Kidney (tissue), 13 donors: ENCODE measurements at regions not wholly inside any gene's neighbourhood (a gene's known extent, or its start where the extent isn't known, plus 50 kb on each side); places are given as distances from the start of the nearest gene placed in this dataset.

Experiments used
- DNase-seq, 5 donors: peaks; one replicate each; pipeline ENCODE4 v3.0.0-alpha.2; 2013 to 2020
- FAIRE-seq: peaks from 2 replicates; lab custom pipeline; 2012; peaks lifted over from hg19 to GRCh38; lab: Jason Lieb, UNC
- H3K27ac ChIP-seq, 2 donors: one replicate each; pipeline ENCODE4 v1.7.0; 2013; ENCODE audit warnings: low read depth in 2 of 2, low read length in 2 of 2, inconsistent platforms in 1 of 2
- H3K27me3 ChIP-seq: one replicate; pipeline ENCODE4 v1.7.1; 2013; ENCODE audit warnings: low read length, inconsistent platforms; ENCODE audit not compliant: control insufficient read depth, insufficient read depth
- H3K36me3 ChIP-seq, 3 donors: one replicate each; pipeline versions ENCODE4 v1.7.0 to v1.7.1; 2013; ENCODE audit warnings: low read length in 3 of 3, control low read depth in 1 of 3, inconsistent platforms in 1 of 3; ENCODE audit not compliant: insufficient read depth in 3 of 3, control insufficient read depth in 2 of 3
- H3K4me1 ChIP-seq, 3 donors: one replicate each; pipeline versions ENCODE4 v1.7.0 to v1.7.1; 2013; ENCODE audit warnings: low read length in 3 of 3, inconsistent platforms in 1 of 3, low read depth in 1 of 3; ENCODE audit not compliant: control insufficient read depth in 2 of 3, insufficient read depth in 2 of 3
- H3K4me3 ChIP-seq, 3 donors: one replicate each; pipeline versions ENCODE4 v1.7.0 to v1.8.1; 2013; ENCODE audit warnings: low read length in 3 of 3, control low read depth in 1 of 3, inconsistent platforms in 1 of 3
- H3K9ac ChIP-seq, 3 donors: one replicate each; pipeline versions ENCODE4 v1.7.0 to v1.7.1; 2013; ENCODE audit warnings: low read length in 3 of 3, control low read depth in 1 of 3, inconsistent platforms in 1 of 3
- H3K9me3 ChIP-seq, 3 donors: one replicate each; pipeline versions ENCODE4 v1.7.0 to v1.7.1; 2013; ENCODE audit warnings: low read length in 3 of 3, control low read depth in 1 of 3, inconsistent platforms in 1 of 3; ENCODE audit not compliant: control insufficient read depth in 2 of 3, insufficient read depth in 1 of 3
- intact Hi-C: fragments of 100-400 bp; cut with DNase I; formaldehyde crosslinking; loops from one replicate; pipeline ENCODE4 v1.11.1; 2022
- TF ChIP-seq, protein P1 (sequence below): IDR thresholded peaks from 3 replicates; pipeline ENCODE4 v1.5.1; 2012; ENCODE audit warnings: mild to moderate bottlenecking, moderate library complexity, borderline replicate concordance; ENCODE audit not compliant: insufficient read depth; ENCODE audit errors: extremely low read depth
- donor health status: control.
- donor health status: control.
- donor health status: control.
- donor health status: control.
- donor health status: control.
- donor health status: DM: yes; HTN: yes; CAD: no.
- donor health status: Normal renal cell carcinoma (clear cell type).

- H3K27me3 ChIP-seq, result no peaks in the 10 kb centered on the region
- no peak overlapping the region for H3K27ac ChIP-seq
- H3K4me3 ChIP-seq, result no peak overlapping the region
- intact Hi-C loops, result no loop called here
- no peak overlapping the region for H3K9ac ChIP-seq
- H3K4me1 ChIP-seq, result no peaks in the 10 kb centered on the region
- peak in 2 of 5 donors; percentile 60 to 62 for DNase-seq
- H3K9me3 ChIP-seq, result no peaks in the 10 kb centered on the region
- TF ChIP-seq, protein P1, sequence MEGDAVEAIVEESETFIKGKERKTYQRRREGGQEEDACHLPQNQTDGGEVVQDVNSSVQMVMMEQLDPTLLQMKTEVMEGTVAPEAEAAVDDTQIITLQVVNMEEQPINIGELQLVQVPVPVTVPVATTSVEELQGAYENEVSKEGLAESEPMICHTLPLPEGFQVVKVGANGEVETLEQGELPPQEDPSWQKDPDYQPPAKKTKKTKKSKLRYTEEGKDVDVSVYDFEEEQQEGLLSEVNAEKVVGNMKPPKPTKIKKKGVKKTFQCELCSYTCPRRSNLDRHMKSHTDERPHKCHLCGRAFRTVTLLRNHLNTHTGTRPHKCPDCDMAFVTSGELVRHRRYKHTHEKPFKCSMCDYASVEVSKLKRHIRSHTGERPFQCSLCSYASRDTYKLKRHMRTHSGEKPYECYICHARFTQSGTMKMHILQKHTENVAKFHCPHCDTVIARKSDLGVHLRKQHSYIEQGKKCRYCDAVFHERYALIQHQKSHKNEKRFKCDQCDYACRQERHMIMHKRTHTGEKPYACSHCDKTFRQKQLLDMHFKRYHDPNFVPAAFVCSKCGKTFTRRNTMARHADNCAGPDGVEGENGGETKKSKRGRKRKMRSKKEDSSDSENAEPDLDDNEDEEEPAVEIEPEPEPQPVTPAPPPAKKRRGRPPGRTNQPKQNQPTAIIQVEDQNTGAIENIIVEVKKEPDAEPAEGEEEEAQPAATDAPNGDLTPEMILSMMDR, result no peak
- no peak for FAIRE-seq
- H3K36me3 ChIP-seq, result no peaks in the 10 kb centered on the region
These were observed 161.8 kb upstream of the KIAA1217 start for GRCh38 chr10:24047176-24047575.

DNA sequence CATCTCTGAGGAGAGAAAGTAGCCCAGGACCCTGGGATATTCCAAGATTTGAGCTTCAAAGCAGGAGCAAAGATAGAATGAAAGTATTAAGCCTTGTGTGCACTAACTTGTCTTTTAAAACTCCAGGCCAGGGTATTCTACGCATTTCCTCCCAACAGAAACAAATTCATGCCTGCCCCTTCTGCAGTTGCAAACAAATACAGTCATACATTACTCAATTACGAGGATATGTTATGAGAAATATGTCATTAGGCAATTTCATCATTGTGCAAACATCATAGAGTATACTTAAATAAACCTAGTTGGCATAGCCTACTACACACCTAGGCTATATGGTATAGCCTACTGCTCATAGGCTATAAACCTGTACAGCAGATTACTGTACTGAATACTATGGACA is 154.5 kb upstream of the KIAA1217 start:
- intact Hi-C loops, result no loop called here

GRCh38 chr10:24080207-24080606 is 128.7 kb upstream of the KIAA1217 start:
- peak in 1 of 5 donors; percentile 33 for DNase-seq

More for the DNA sequence above, 154.5 kb upstream of the KIAA1217 start:
- no peaks in the 10 kb centered on the region for H3K4me1 ChIP-seq
- H3K27ac ChIP-seq, result no peak overlapping the region
- H3K9me3 ChIP-seq, result no peaks in the 10 kb centered on the region
- no peak overlapping the region for H3K9ac ChIP-seq
- no peaks in the 10 kb centered on the region for H3K27me3 ChIP-seq
- H3K4me3 ChIP-seq, result no peak overlapping the region
- TF ChIP-seq, protein P1, result no peak
- no peaks in the 10 kb centered on the region for H3K36me3 ChIP-seq
- DNase-seq (no peak), FAIRE-seq (no peak)

More at GRCh38 chr10:24080207-24080606, 128.7 kb upstream of the KIAA1217 start:
- TF ChIP-seq, protein P1, result no peak
- Histone ChIP-seq H3K4me1 (no peaks in the 10 kb centered on the region), H3K27ac (no peak overlapping the region), H3K27me3 (no peaks in the 10 kb centered on the region), H3K9me3 (no peaks in the 10 kb centered on the region), H3K4me3 (no peak overlapping the region), H3K9ac (no peak overlapping the region), H3K36me3 (no peaks in the 10 kb centered on the region)
- intact Hi-C loops, result no loop called here
- no peak for FAIRE-seq
